Stromal cell of bone marrow (primary cell): ENCODE measurements at regions not wholly inside any gene's neighbourhood (a gene's known extent, or its start where the extent isn't known, plus 50 kb on each side); places are given as distances from the start of the nearest gene placed in this dataset.

ENCODE experiments used
- DNase-seq: peaks from one replicate; pipeline ENCODE4 v3.0.0-alpha.2; 2012; ENCODE audit warnings: low read depth

- DNase-seq = no peak
Measured at GRCh38 chr10:111348076-111348475, 271.2 kb downstream of the ADRA2A start.

- DNase-seq = no peak
Measured at GRCh38 chr10:111354859-111355258, 278.0 kb downstream of the ADRA2A start.

DNA sequence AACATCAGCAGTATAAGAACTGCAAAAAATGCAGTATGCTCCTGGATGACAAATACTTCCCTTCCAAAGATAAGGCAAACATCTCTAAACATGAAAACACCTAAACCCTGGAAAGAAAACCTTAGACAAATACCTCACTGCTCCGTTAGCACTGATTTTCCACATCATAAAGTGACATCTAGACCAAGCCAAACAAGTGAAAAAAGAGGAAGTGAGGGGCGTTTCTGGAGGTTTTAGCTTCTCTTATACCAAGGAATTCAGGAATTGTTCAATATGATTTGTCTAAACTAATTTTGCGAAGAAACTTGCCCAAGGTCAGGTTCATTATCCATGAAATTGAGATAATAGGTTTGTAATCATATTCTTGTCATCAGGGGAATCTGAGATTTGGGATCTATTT lies 279.7 kb downstream of the ADRA2A start:
- no peak for DNase-seq

- DNase-seq = no peak
Measured at GRCh38 chr10:111357859-111358258, 281.0 kb downstream of the ADRA2A start.

GRCh38 chr10:111360260-111360925 lies 283.6 kb downstream of the ADRA2A start:
- DNase-seq = peak; percentile 10

- no peak for DNase-seq
Measured at GRCh38 chr10:111367531-111367930, 290.7 kb downstream of the ADRA2A start.

GRCh38 chr10:111370101-111370500 lies 293.3 kb downstream of the ADRA2A start:
- no peak for DNase-seq

GRCh38 chr10:111373696-111374095 lies 296.9 kb downstream of the ADRA2A start:
- no peak for DNase-seq

- DNase-seq = no peak
Measured at GRCh38 chr10:111379534-111380187, 302.8 kb downstream of the ADRA2A start.

GRCh38 chr10:111384556-111384955 lies 307.7 kb downstream of the ADRA2A start:
- peak; percentile 36 for DNase-seq

- no peak for DNase-seq
Measured at GRCh38 chr10:111390813-111391563, 314.2 kb downstream of the ADRA2A start.

- peak; percentile 29 for DNase-seq
Measured at GRCh38 chr10:111392159-111392558, 315.3 kb downstream of the ADRA2A start.

GRCh38 chr10:111392910-111393309 lies 316.1 kb downstream of the ADRA2A start:
- DNase-seq = no peak

DNA sequence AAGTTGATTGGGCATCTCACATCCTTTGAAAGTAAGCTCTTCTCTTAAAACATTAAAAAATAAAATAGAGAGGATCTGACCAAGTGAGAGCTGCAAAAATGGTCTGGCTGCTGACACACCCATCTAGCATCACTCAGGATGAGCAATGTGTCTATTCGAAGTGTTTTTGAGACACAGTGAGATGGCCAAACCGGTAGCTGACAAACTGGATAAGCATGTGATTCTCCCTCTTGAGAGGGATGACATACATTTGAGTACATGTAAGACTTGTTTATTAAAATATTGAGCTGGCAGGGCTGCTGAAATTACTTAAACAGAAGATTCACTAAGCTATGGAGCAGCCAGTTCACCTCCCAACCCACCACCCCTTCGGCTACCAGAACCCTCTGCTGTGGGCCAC lies 333.9 kb downstream of the ADRA2A start:
- DNase-seq = peak; percentile 16

DNA sequence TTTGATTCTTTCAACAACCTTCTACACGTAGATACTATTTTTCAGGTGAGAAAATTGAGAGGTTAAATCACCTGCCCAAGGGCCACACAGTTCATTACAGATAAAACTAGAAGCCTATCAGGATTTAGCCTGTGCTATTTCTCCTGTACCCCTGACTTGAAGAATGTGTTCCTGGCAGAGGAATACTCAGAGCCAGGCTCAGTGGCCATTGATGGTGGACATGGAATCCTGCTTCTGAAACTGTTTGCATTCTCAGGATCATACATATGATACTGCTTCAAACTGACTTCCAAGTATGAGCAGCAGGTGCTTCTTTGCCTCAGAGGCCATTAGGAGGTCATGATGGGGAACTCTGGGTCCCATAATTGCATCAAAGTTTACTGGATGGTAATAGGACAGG lies 348.6 kb downstream of the ADRA2A start:
- DNase-seq = no peak

GRCh38 chr10:111429288-111430028 lies 352.6 kb downstream of the ADRA2A start:
- peak; percentile 78 for DNase-seq

- peak; percentile 6 for DNase-seq
Measured at GRCh38 chr10:111430070-111430469, 353.2 kb downstream of the ADRA2A start.

GRCh38 chr10:111432588-111432987 lies 355.8 kb downstream of the ADRA2A start:
- no peak for DNase-seq

DNA sequence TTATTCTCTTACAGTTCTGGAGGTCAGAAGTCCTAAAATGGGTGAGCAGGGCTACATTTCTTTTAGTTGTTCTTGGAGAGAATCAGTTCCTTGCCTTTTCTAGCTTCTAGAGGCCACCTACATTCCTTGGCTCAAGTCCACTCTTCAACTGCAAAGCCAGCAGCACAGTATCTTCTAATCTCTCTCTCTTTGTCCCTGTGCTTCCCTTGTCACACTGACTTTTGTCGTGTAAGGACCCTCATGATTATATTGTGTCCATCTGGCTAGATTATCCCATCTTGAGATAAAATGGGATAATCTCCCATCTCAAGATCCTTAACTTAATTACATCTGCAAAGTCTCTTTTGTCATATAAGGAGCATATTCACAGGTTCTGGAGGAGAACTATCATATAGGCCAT lies 359.0 kb downstream of the ADRA2A start:
- DNase-seq = no peak

DNA sequence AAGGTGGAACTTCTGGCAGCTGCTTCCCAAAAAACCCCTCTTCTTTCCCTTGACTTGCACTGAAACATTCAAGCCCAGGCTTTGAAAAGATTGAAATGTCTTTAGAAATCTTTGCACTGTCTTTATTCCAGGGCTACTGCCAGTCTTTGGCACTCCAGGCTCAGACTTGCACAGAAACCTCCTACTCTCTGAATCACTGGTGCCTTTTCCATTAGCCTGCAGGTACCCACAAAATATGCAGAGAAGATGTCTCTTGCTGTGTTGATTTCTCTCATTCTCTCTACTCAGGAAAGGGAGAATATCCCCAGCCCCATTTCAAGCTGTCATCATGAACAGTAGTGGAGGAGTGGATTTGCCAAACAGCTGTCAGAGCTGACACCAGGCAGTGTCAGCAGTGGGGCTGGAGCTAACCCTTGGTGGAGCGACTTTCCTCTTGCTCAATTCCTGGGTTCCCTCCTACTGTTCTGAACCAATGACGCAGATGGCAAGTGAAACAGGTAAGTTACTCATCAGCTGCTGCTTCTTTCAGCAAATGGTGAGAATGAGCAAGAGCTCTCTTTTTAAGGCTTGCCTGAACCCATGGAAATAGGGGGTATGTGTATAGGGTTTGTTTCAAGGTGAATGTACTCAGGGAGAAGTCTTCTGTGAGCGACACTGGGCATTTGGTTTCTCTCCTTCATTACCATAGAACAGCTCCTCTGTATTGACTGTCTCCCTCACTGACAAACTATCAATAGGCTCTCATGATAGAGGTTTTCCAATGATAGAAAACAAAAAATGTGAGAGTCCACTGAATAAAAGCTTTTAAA lies 362.4 kb downstream of the ADRA2A start:
- DNase-seq = no peak

DNA sequence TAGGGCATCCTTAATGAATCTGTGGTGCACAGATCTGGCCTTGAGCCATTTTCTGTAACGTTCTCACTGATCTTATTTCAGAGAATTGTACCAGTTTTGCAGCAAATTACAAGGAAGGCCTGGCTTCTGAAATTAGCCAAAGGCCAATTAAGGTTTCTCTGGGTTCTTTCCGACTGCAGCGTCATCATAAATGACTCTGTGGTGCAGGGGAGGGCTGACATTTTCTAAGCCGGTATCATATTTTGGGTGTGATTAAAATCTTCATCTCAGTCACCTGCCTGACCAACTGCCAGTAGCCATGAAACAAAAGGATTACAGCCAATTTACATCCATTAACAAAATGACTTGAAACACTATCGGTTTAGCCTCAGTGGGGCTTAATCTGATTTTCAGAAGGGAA lies 363.7 kb downstream of the ADRA2A start:
- no peak for DNase-seq

DNA sequence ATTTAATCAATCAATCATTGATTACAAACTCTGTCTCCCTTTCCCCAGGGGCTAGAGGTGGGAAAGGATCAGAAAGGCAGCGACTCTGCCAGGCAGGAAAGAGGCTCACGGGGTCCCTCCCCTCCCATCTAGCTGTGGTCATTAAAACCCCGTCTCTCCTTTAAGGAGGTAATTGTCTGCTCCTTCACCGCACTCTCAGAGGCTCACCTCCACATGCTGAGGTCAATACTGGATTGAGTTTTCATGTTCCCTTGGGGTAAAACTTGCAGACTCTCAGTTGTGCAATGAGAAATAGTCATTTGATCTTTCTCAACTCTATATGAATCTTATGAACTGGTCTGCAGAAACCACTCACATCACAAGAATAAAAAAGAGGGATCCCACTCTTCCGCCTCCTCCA lies 368.8 kb downstream of the ADRA2A start:
- DNase-seq = no peak
